ENCODE measurements at regions not wholly inside any gene's neighbourhood (a gene's known extent, or its start where the extent isn't known, plus 50 kb on each side); places are given as distances from the start of the nearest gene placed in this dataset.

- H3K4me3 Mint-ChIP-seq: no peak overlapping the region
- no peaks in the 10 kb centered on the region for H3K36me3 Mint-ChIP-seq
- no peaks in the 10 kb centered on the region for H3K27me3 Mint-ChIP-seq (ENCODE audit: low read depth)
- ATAC-seq (no peak), DNase-seq (ENCODE audit: low spot score) (no peak)
- H3K27ac Mint-ChIP-seq: no peak overlapping the region
- CTCF ChIA-PET: no interaction called here
- POLR2A ChIA-PET: no interaction called here
- H3K9me3 Mint-ChIP-seq: peaks cover 8% of the 10 kb centered on the region
- H3K4me1 Mint-ChIP-seq: no peaks in the 10 kb centered on the region
- TF ChIP-seq PRRX2 (CRISPR knock-in tag; IDR thresholded peaks at IDR 0.05): no peak
- no peak for TF ChIP-seq ESRRA (CRISPR knock-in tag; IDR thresholded peaks at IDR 0.05; ENCODE audit: borderline replicate concordance)
- no peak for TF ChIP-seq ELF4 (CRISPR knock-in tag; IDR thresholded peaks at IDR 0.05; ENCODE audit: low read depth)
- TF ChIP-seq GTF2I (CRISPR knock-in tag; conservative IDR thresholded peaks at IDR 0.05): no peak
- TF ChIP-seq NFATC4 (CRISPR knock-in tag; IDR thresholded peaks at IDR 0.05): no peak
- TF ChIP-seq GABPB1 (CRISPR knock-in tag; IDR thresholded peaks at IDR 0.05): no peak
- TF ChIP-seq, protein P1, sequence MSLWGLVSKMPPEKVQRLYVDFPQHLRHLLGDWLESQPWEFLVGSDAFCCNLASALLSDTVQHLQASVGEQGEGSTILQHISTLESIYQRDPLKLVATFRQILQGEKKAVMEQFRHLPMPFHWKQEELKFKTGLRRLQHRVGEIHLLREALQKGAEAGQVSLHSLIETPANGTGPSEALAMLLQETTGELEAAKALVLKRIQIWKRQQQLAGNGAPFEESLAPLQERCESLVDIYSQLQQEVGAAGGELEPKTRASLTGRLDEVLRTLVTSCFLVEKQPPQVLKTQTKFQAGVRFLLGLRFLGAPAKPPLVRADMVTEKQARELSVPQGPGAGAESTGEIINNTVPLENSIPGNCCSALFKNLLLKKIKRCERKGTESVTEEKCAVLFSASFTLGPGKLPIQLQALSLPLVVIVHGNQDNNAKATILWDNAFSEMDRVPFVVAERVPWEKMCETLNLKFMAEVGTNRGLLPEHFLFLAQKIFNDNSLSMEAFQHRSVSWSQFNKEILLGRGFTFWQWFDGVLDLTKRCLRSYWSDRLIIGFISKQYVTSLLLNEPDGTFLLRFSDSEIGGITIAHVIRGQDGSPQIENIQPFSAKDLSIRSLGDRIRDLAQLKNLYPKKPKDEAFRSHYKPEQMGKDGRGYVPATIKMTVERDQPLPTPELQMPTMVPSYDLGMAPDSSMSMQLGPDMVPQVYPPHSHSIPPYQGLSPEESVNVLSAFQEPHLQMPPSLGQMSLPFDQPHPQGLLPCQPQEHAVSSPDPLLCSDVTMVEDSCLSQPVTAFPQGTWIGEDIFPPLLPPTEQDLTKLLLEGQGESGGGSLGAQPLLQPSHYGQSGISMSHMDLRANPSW (CRISPR knock-in tag; conservative IDR thresholded peaks at IDR 0.05; ENCODE audit: low read depth): no peak
- no peak for TF ChIP-seq ZNF416 (CRISPR knock-in tag; IDR thresholded peaks at IDR 0.05)
- TF ChIP-seq TEAD4 (CRISPR knock-in tag; IDR thresholded peaks at IDR 0.05): no peak
Observed at GRCh38 chr2:21346984-21347383, 223.2 kb downstream of the TDRD15 start.

DNA sequence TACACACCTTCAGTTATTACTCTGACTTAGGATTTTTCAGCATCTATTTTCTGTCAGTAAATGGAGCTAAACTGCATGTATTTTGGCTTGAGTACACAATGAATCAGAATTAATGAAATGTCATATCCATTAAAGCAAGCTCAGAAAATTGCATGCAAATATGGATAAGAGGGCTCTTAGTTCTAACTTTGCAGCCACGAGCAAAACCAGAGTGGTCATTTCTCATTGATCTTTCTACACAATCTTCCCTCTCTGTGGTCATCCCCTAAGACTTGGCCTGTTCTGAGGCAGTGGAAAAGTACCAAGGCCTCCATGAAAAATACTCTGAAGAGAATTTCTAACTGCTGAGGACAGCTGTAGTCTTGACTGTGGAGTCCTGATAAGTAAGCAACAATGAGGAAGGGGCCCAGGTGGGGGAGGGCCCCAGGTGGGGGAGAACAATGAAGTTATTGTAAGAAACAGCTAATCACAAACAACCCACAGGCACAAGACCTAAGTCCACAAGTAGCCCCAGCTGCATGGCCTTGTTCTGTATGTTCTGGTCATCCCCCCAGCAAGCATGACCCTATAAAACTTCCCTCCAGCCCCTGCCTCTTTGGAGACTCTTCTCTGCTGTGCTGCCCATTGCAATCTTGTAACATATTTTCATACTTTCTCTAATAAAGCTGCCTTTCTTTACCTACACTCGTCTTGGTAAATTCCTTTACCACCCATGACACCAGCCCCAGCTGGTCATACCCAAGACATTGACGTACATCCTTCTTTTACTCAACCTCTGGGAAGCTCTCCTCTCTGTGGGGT lies 230.3 kb downstream of the TDRD15 start:
- Mint-ChIP-seq H3K9me3 (peaks cover 34% of the 10 kb centered on the region), H3K27me3 (ENCODE audit: low read depth) (no peaks in the 10 kb centered on the region), H3K27ac (no peak overlapping the region), H3K4me1 (peaks cover 3% of the 10 kb centered on the region; the same call in 1 of the 2 replicates), H3K4me3 (no peak overlapping the region), H3K36me3 (peaks cover 15% of the 10 kb centered on the region)
- DNase-seq (ENCODE audit: low spot score): no peak
- ChIA-PET CTCF (interaction anchor here (0.7 kb wide), 1 partner anchor 19 kb away, joined by 3 read pairs; no protein-coding TSS in a partner anchor), POLR2A (no interaction called here)
- no peak for ATAC-seq
- no peak for TF ChIP-seq CTCF (IDR thresholded peaks at IDR 0.05)
- no peak for TF ChIP-seq ZNF532 (CRISPR knock-in tag; IDR thresholded peaks at IDR 0.05; ENCODE audit: borderline replicate concordance)
- TF ChIP-seq NFE2L1 (CRISPR knock-in tag; IDR thresholded peaks at IDR 0.05): no peak
- TF ChIP-seq TP53 (CRISPR knock-in tag; IDR thresholded peaks at IDR 0.05): no peak
- TF ChIP-seq CBFB (CRISPR knock-in tag; IDR thresholded peaks at IDR 0.05; ENCODE audit: low read depth): no peak
- no peak for TF ChIP-seq SOX15 (CRISPR knock-in tag; IDR thresholded peaks at IDR 0.05)
- no peak for TF ChIP-seq FOXJ3 (CRISPR knock-in tag; IDR thresholded peaks at IDR 0.05; ENCODE audit: borderline replicate concordance)
- no peak for TF ChIP-seq NR2C2 (CRISPR knock-in tag; IDR thresholded peaks at IDR 0.05)
- no peak for TF ChIP-seq ZNF263 (CRISPR knock-in tag; IDR thresholded peaks at IDR 0.05; ENCODE audit: low read depth)
- TF ChIP-seq ZNF512 (CRISPR knock-in tag; IDR thresholded peaks at IDR 0.05; ENCODE audit: borderline replicate concordance): no peak
- TF ChIP-seq USF2 (CRISPR knock-in tag; IDR thresholded peaks at IDR 0.05): no peak
- TF ChIP-seq ELF4 (CRISPR knock-in tag; IDR thresholded peaks at IDR 0.05; ENCODE audit: low read depth): no peak
- no peak for TF ChIP-seq HMGA2 (CRISPR knock-in tag; IDR thresholded peaks at IDR 0.05)
- TF ChIP-seq OVOL2 (CRISPR knock-in tag; IDR thresholded peaks at IDR 0.05; ENCODE audit: borderline replicate concordance): no peak

Data from WTC11 (cell line).